OCI-LY3 (cell line): ENCODE measurements at regions not wholly inside any gene's neighbourhood (a gene's known extent, or its start where the extent isn't known, plus 50 kb on each side); places are given as distances from the start of the nearest gene placed in this dataset.

ENCODE experiments used
- EZH2phosphoT487 ChIP-seq: fragments of 200-600 bp; shearing (Covaris generic); IDR thresholded peaks from 2 replicates; pipeline ENCODE4 v1.6.1; 2018; ENCODE audit warnings: antibody characterized with exemption, mixed run types, low read depth
- TF ChIP-seq, protein P1 (sequence below): fragments of 200-600, 300-600 bp; sonication (generic); IDR thresholded peaks from 2 replicates; pipeline ENCODE4 v1.5.1; 2014; ENCODE audit warnings: antibody characterized with exemption, low read length, low read depth

DNA sequence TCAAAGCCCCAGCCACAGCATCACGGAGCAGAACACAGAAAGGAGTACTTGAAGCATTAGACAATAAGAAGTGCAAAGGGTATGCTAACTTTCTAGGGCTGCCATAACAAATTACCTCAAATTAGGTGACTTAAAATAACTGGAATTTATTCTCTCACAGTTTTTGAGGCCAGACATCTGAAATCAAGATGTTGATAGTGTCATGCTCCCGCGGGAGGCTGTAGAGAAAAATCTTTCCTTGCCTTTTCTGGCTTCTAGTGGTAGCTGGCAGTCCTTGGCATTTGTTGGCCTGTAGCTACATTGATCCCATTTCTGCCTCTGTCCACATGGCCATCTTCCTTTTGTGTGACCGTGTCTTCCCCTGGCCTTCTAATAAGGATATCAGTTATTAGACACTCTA lies 51.9 kb upstream of the SPDL1 start:
- TF ChIP-seq, protein P1, sequence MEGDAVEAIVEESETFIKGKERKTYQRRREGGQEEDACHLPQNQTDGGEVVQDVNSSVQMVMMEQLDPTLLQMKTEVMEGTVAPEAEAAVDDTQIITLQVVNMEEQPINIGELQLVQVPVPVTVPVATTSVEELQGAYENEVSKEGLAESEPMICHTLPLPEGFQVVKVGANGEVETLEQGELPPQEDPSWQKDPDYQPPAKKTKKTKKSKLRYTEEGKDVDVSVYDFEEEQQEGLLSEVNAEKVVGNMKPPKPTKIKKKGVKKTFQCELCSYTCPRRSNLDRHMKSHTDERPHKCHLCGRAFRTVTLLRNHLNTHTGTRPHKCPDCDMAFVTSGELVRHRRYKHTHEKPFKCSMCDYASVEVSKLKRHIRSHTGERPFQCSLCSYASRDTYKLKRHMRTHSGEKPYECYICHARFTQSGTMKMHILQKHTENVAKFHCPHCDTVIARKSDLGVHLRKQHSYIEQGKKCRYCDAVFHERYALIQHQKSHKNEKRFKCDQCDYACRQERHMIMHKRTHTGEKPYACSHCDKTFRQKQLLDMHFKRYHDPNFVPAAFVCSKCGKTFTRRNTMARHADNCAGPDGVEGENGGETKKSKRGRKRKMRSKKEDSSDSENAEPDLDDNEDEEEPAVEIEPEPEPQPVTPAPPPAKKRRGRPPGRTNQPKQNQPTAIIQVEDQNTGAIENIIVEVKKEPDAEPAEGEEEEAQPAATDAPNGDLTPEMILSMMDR: no peak
- no peak for TF ChIP-seq EZH2phosphoT487
